Sigmoid colon (tissue), 4 donors: ENCODE measurements at regions not wholly inside any gene's neighbourhood (a gene's known extent, or its start where the extent isn't known, plus 50 kb on each side); places are given as distances from the start of the nearest gene placed in this dataset.

ENCODE experiments used
- CTCF ChIP-seq, 4 experiments: fragments of 450-650 bp in 3 of 4; fragments of 200-600 bp in 1 of 4; IDR thresholded peaks; one replicate each; pipeline ENCODE4 v1.5.1; 2016 to 2019; ENCODE audit warnings: antibody characterized with exemption in 4 of 4, mild to moderate bottlenecking in 3 of 4, moderate library complexity in 2 of 4
- EP300 ChIP-seq, 4 donors: sonication (generic); formaldehyde crosslinking; IDR thresholded peaks; one replicate each; pipeline ENCODE4 v1.6.1; 2017; ENCODE audit warnings: antibody characterized with exemption in 4 of 4
- POLR2A ChIP-seq, 2 donors: fragments of 450-650 bp; IDR thresholded peaks; one replicate each; pipeline ENCODE4 v1.6.1; 2016; ENCODE audit warnings: antibody characterized with exemption in 2 of 2, mild to moderate bottlenecking in 2 of 2, moderate library complexity in 2 of 2
- POLR2AphosphoS5 ChIP-seq, 4 donors: sonication (generic); formaldehyde crosslinking; IDR thresholded peaks; one replicate each; pipeline ENCODE4 v1.6.1; 2017; ENCODE audit warnings: antibody characterized with exemption in 4 of 4

GRCh38 chr1:157356601-157357000 is 195.7 kb downstream of the FCRL5 start:
- TF ChIP-seq EP300 (IDR thresholded peaks at IDR 0.05), result no peak
- TF ChIP-seq CTCF (IDR thresholded peaks at IDR 0.05), result no peak
- TF ChIP-seq POLR2A (IDR thresholded peaks at IDR 0.05), result no peak
- no peak for TF ChIP-seq POLR2AphosphoS5 (IDR thresholded peaks at IDR 0.05)
